OCI-LY1 (cell line): ENCODE measurements at regions not wholly inside any gene's neighbourhood (a gene's known extent, or its start where the extent isn't known, plus 50 kb on each side); places are given as distances from the start of the nearest gene placed in this dataset.

Experiments
- CTCF ChIP-seq: fragments of 200-600 bp; sonication (generic), shearing (Covaris generic); IDR thresholded peaks from 2 replicates; pipeline ENCODE4 v1.5.1; 2017; ENCODE audit warnings: mild to moderate bottlenecking, antibody characterized with exemption, low read length, moderate library complexity, mixed read lengths
- EZH2 ChIP-seq: fragments of 200-600 bp; sonication (generic), shearing (Covaris generic); IDR thresholded peaks from 2 replicates; pipeline ENCODE4 v1.8.0; 2017; ENCODE audit warnings: borderline replicate concordance, mixed run types, mild to moderate bottlenecking, antibody characterized with exemption, low read length, moderate library complexity, mixed read lengths

- no peak for TF ChIP-seq CTCF
- no peak for TF ChIP-seq EZH2
Measured at GRCh38 chr5:35442885-35443639, 174.6 kb upstream of the SPEF2 start.
